ENCODE measurements at regions not wholly inside any gene's neighbourhood (a gene's known extent, or its start where the extent isn't known, plus 50 kb on each side); places are given as distances from the start of the nearest gene placed in this dataset.

DNA sequence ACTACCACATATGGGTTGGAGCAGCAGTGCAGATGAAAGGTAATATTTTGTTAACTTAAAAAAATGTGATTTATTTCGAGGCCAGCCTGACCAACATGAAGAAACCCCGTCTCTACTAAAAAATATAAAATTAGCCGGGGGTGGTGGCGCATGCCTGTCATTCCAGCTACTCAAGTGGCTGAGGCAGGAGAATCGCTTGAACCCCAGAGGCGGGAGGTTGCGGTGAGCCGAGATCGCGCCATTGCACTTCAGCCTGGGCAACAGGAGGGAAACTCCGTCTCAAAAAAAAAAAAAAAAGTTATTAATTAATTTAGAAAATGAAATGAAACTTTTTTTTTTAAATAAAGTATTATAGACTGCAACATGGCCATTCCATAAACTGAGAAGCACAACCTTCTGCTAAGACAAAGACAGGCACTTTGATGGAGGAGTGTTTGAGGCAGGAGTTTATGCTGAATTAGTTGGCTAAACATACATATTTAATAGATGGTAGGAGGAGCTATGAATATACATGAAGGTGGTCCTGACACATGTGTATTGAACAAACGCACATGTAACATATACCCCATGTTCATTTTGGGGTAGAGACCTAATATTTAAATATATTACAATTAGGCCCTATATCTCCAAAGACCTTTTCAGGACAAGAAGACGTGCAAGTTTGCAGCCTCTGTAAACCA lies 1485.3 kb upstream of the MIR17HG start:
- TF ChIP-seq POLR2AphosphoS5 (IDR thresholded peaks at IDR 0.05; ENCODE audit: low read depth, low read length) (no peak), TAF1 (IDR thresholded peaks at IDR 0.05; ENCODE audit: borderline replicate concordance, low read depth, low read length) (no peak), POLR2A (IDR thresholded peaks at IDR 0.05; ENCODE audit: low read depth, low read length) (no peak)

Data from GM12892 (cell line).